ENCODE measurements at regions not wholly inside any gene's neighbourhood (a gene's known extent, or its start where the extent isn't known, plus 50 kb on each side); places are given as distances from the start of the nearest gene placed in this dataset.

DNA sequence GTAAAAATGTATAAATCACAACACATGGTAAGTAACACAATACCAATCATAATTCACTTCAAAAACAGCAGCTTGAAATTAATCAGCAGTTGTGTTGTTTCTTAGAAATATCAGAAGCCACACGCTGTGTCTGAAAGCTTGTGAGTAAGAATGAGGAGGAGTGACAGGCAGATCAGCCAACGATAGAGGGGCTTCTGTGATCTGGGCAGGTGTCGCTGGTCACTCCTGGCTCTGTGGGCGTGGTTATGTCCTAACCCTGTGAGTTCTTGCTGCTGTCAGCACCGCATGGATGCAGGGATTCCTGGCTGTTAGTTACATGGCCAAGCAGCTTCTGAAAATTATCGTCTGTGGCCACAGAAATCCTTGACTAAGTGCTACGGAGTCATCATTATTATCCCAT is 123.4 kb downstream of the SLC25A47 start:
- whole genome bisulfite sequencing (ENCODE audit: low lambda C conversion rate, missing lambda C conversion rate), result 69% methylated on average over 7 of the region's 7 CpGs
- Histone ChIP-seq H4K20me1 (ENCODE audit: insufficient read depth, poor library complexity, severe bottlenecking) (no peaks in the 10 kb centered on the region), H3K79me2 (peaks cover under 1% of the 10 kb centered on the region), H3K27me3 (no peaks in the 10 kb centered on the region), H3K4me1 (ENCODE audit: insufficient read depth) (peaks cover 7% of the 10 kb centered on the region), H3K36me3 (replicated peaks; ENCODE audit: insufficient read depth, low read depth) (no peaks in the 10 kb centered on the region), H3K9me3 (ENCODE audit: low read depth) (no peaks in the 10 kb centered on the region), H3K9me2 (replicated peaks; ENCODE audit: insufficient read depth) (no peaks in the 10 kb centered on the region), H3K27ac (no peak overlapping the region), H2AFZ (no peak overlapping the region), H3K4me2 (no peak overlapping the region), H3K4me3 (no peak overlapping the region)
- DNase-seq (ENCODE audit: low spot score), result no peak
- TF ChIP-seq, protein P1, sequence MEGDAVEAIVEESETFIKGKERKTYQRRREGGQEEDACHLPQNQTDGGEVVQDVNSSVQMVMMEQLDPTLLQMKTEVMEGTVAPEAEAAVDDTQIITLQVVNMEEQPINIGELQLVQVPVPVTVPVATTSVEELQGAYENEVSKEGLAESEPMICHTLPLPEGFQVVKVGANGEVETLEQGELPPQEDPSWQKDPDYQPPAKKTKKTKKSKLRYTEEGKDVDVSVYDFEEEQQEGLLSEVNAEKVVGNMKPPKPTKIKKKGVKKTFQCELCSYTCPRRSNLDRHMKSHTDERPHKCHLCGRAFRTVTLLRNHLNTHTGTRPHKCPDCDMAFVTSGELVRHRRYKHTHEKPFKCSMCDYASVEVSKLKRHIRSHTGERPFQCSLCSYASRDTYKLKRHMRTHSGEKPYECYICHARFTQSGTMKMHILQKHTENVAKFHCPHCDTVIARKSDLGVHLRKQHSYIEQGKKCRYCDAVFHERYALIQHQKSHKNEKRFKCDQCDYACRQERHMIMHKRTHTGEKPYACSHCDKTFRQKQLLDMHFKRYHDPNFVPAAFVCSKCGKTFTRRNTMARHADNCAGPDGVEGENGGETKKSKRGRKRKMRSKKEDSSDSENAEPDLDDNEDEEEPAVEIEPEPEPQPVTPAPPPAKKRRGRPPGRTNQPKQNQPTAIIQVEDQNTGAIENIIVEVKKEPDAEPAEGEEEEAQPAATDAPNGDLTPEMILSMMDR (IDR thresholded peaks at IDR 0.05; ENCODE audit: poor library complexity), result no peak
- TF ChIP-seq EZH2phosphoT487 (IDR thresholded peaks at IDR 0.05; ENCODE audit: low read depth, severe bottlenecking, unreplicated experiment), result no peak

DNA sequence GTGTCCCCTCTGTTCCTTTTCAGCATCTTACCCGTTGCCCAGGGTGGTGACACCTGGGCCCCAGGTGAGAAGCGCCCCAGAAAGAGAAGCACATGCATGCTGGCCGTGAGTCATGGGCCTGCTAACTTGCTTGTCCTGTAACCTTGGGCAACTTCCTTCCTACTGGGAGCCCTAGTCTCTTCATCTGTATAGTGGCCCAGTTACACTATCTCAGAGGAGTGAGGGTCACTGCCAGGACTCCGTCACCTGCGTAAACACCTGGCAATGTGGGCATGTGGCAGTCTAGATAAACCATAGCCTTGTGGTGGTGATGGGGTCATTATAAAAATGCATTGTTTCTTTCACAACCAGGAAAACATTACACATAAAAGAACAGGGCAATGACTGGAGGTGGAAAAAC is 125.2 kb downstream of the SLC25A47 start:
- peaks cover under 1% of the 10 kb centered on the region for H3K4me1 ChIP-seq (ENCODE audit: insufficient read depth)
- H3K27ac ChIP-seq, result no peak overlapping the region
- H3K9me3 ChIP-seq (ENCODE audit: low read depth), result no peaks in the 10 kb centered on the region
- DNase-seq (ENCODE audit: low spot score), result no peak
- 95% methylated on average over 5 of the region's 5 CpGs for WGBS (ENCODE audit: low lambda C conversion rate, missing lambda C conversion rate)
- no peaks in the 10 kb centered on the region for H4K20me1 ChIP-seq (ENCODE audit: insufficient read depth, poor library complexity, severe bottlenecking)
- H2AFZ ChIP-seq, result no peak overlapping the region
- no peak overlapping the region for H3K4me2 ChIP-seq
- no peak overlapping the region for H3K4me3 ChIP-seq
- TF ChIP-seq EZH2 (IDR thresholded peaks at IDR 0.05; ENCODE audit: borderline replicate concordance) (no peak), EZH2phosphoT487 (IDR thresholded peaks at IDR 0.05; ENCODE audit: low read depth, severe bottlenecking, unreplicated experiment) (no peak)
- TF ChIP-seq, protein P1 (IDR thresholded peaks at IDR 0.05; ENCODE audit: poor library complexity), result no peak
- H3K9me2 ChIP-seq (replicated peaks; ENCODE audit: insufficient read depth), result no peaks in the 10 kb centered on the region
- no peaks in the 10 kb centered on the region for H3K27me3 ChIP-seq
- no peaks in the 10 kb centered on the region for H3K36me3 ChIP-seq (replicated peaks; ENCODE audit: insufficient read depth, low read depth)
- H3K79me2 ChIP-seq, result no peaks in the 10 kb centered on the region

DNA sequence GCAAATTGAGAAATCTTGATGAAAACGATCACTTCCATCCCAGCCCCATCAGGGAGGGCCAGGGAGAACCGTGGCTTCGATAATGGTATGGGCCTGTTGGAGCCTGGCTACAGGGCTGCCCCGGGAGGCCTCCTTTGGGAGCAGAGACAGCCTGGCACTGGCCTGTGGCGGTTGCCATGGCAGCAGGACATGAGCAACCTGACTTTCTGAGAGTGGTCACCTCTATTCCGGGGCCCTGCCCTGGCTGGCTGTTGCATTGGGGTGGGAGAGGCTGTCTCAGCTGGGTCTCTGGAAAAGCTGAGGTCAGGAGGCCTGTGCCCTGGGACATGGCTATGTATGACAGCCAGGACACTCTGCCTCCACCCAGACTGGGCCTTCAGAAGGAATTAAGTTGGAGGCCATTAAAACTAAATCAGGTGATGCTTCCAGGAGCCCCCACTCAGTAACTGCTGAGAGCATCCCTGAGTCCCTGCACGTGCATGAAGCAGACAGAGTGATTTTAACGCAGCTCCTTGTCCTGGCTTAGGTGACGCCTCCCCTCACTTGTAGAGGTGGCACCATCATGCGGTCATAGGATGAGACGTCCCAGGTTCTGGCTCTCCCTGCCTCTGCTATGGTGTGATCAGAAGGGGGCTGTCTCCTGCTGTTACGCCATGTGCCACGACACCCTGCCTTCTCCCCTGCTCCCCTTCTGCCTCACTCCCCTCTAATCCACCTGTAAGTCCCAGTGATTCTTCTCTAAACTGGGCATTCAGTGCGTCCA is 126.3 kb downstream of the SLC25A47 start:
- DNase-seq (ENCODE audit: low spot score), result no peak
- Histone ChIP-seq H3K79me2 (no peaks in the 10 kb centered on the region), H3K36me3 (replicated peaks; ENCODE audit: insufficient read depth, low read depth) (no peaks in the 10 kb centered on the region), H3K4me2 (no peak overlapping the region), H3K9me2 (replicated peaks; ENCODE audit: insufficient read depth) (no peaks in the 10 kb centered on the region), H3K4me1 (ENCODE audit: insufficient read depth) (no peaks in the 10 kb centered on the region), H3K9me3 (ENCODE audit: low read depth) (no peaks in the 10 kb centered on the region), H4K20me1 (ENCODE audit: insufficient read depth, poor library complexity, severe bottlenecking) (no peaks in the 10 kb centered on the region), H3K27ac (no peak overlapping the region), H3K4me3 (no peak overlapping the region), H3K27me3 (no peaks in the 10 kb centered on the region), H2AFZ (no peak overlapping the region)
- 91% methylated on average over 14 of the region's 14 CpGs for WGBS (ENCODE audit: low lambda C conversion rate, missing lambda C conversion rate)
- TF ChIP-seq EZH2 (IDR thresholded peaks at IDR 0.05; ENCODE audit: borderline replicate concordance), result no peak
- TF ChIP-seq, protein P1 (IDR thresholded peaks at IDR 0.05; ENCODE audit: poor library complexity), result no peak

Measured in hepatocyte (in vitro differentiated cells).